BE2C (cell line): ENCODE measurements at regions not wholly inside any gene's neighbourhood (a gene's known extent, or its start where the extent isn't known, plus 50 kb on each side); places are given as distances from the start of the nearest gene placed in this dataset.

ENCODE experiments used
- DNase-seq: peaks from one replicate; pipeline ENCODE4 v3.0.0-alpha.2; 2020
- H3K27me3 ChIP-seq: fragments of 250-450 bp; sonication (Bioruptor Pico); 2 replicates; pipeline ENCODE4 v1.5.1; 2020; ENCODE audit warnings: mild to moderate bottlenecking
- H3K36me3 ChIP-seq: fragments of 250-450 bp; sonication (Bioruptor Pico); 2 replicates; pipeline ENCODE4 v1.5.1; 2020; ENCODE audit warnings: mild to moderate bottlenecking
- H3K4me1 ChIP-seq: fragments of 250-450 bp; sonication (Bioruptor Pico); 2 replicates; pipeline ENCODE4 v1.5.1; 2020
- H3K4me3 ChIP-seq: 2 replicates; pipeline ENCODE4 v1.5.1; 2011; ENCODE audit warnings: low read depth, low read length
- H3K9me3 ChIP-seq: fragments of 250-450 bp; sonication (Bioruptor Pico); 2 replicates; pipeline ENCODE4 v1.5.1; 2020
- CTCF ChIP-seq: IDR thresholded peaks from 2 replicates; pipeline ENCODE4 v1.5.1; 2012; ENCODE audit warnings: mild to moderate bottlenecking, low read depth, low read length

DNA sequence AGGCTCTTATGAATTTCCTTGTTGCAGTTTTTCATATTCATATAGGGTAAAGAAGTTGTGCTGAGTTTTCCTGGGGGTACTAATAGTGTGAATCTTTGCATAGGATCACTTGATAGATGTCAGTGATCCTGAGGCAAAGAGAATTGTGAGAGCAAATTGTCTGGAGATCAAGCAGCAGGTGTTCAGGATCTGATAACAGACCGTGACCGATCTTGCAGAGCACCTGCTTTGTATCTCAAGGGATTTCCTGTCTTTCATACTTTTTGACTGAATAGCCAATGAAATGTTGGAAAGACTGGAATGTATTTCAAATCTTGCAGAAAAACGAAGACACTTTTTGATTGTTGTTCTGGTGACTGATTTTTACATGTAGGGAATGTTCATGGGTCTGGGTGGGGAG is 914.5 kb downstream of the STIM2 start:
- TF ChIP-seq CTCF: no peak
- no peak for DNase-seq
- H3K4me3 ChIP-seq: no peak overlapping the region
- no peaks in the 10 kb centered on the region for H3K9me3 ChIP-seq
- no peaks in the 10 kb centered on the region for H3K36me3 ChIP-seq
- H3K4me1 ChIP-seq: no peaks in the 10 kb centered on the region
- H3K27me3 ChIP-seq: no peaks in the 10 kb centered on the region

- no peak for TF ChIP-seq CTCF
Measured at GRCh38 chr4:27779827-27780226, 919.2 kb downstream of the STIM2 start.

GRCh38 chr4:27787195-27787594 is 926.6 kb downstream of the STIM2 start:
- no peaks in the 10 kb centered on the region for H3K9me3 ChIP-seq
- no peak for DNase-seq
- no peak overlapping the region for H3K4me3 ChIP-seq
- H3K36me3 ChIP-seq: no peaks in the 10 kb centered on the region
- H3K4me1 ChIP-seq: no peaks in the 10 kb centered on the region
- no peak for TF ChIP-seq CTCF
- H3K27me3 ChIP-seq: no peaks in the 10 kb centered on the region

More at GRCh38 chr4:27779827-27780226, 919.2 kb downstream of the STIM2 start:
- Histone ChIP-seq H3K36me3 (no peaks in the 10 kb centered on the region), H3K27me3 (no peaks in the 10 kb centered on the region), H3K9me3 (no peaks in the 10 kb centered on the region), H3K4me3 (no peak overlapping the region), H3K4me1 (no peaks in the 10 kb centered on the region)
- no peak for DNase-seq

- H3K36me3 ChIP-seq: no peaks in the 10 kb centered on the region
- no peak for DNase-seq
- H3K4me1 ChIP-seq: no peaks in the 10 kb centered on the region
- no peak for TF ChIP-seq CTCF
- H3K9me3 ChIP-seq: no peaks in the 10 kb centered on the region
- no peaks in the 10 kb centered on the region for H3K27me3 ChIP-seq
- H3K4me3 ChIP-seq: no peak overlapping the region
Measured at GRCh38 chr4:27789773-27790172, 929.1 kb downstream of the STIM2 start.

GRCh38 chr4:27790911-27791310 is 930.3 kb downstream of the STIM2 start:
- no peak for DNase-seq
- TF ChIP-seq CTCF: no peak

GRCh38 chr4:27791640-27792039 is 931.0 kb downstream of the STIM2 start:
- no peaks in the 10 kb centered on the region for H3K9me3 ChIP-seq
- H3K4me3 ChIP-seq: no peak overlapping the region
- no peaks in the 10 kb centered on the region for H3K4me1 ChIP-seq
- no peaks in the 10 kb centered on the region for H3K36me3 ChIP-seq
- no peaks in the 10 kb centered on the region for H3K27me3 ChIP-seq
- no peak for TF ChIP-seq CTCF
- no peak for DNase-seq

More at GRCh38 chr4:27790911-27791310, 930.3 kb downstream of the STIM2 start:
- no peaks in the 10 kb centered on the region for H3K36me3 ChIP-seq
- H3K27me3 ChIP-seq: no peaks in the 10 kb centered on the region
- H3K4me1 ChIP-seq: no peaks in the 10 kb centered on the region
- no peaks in the 10 kb centered on the region for H3K9me3 ChIP-seq
- H3K4me3 ChIP-seq: no peak overlapping the region
